GM13976 (cell line): ENCODE measurements at regions not wholly inside any gene's neighbourhood (a gene's known extent, or its start where the extent isn't known, plus 50 kb on each side); places are given as distances from the start of the nearest gene placed in this dataset.

Source experiments
- DNase-seq: peaks from one replicate; pipeline ENCODE4 v3.0.0; 2012; ENCODE audit warnings: low spot score
- in situ Hi-C: fragments of 300-500 bp; cut with MboI; formaldehyde crosslinking; loops from one replicate; pipeline ENCODE4 v1.12.0; 2022; ENCODE audit warnings: low sequenced_read_pairs, mixed read lengths, inconsistent platforms; ENCODE audit not compliant: unreplicated experiment
- TF ChIP-seq, protein P1 (sequence below): IDR thresholded peaks from 2 replicates; pipeline ENCODE4 v1.5.1; 2012; ENCODE audit warnings: borderline replicate concordance, mild to moderate bottlenecking; ENCODE audit not compliant: insufficient read depth; ENCODE audit errors: extremely low read depth, missing control alignments, control extremely low read depth

- peak; percentile 15 for DNase-seq
- TF ChIP-seq, protein P1, sequence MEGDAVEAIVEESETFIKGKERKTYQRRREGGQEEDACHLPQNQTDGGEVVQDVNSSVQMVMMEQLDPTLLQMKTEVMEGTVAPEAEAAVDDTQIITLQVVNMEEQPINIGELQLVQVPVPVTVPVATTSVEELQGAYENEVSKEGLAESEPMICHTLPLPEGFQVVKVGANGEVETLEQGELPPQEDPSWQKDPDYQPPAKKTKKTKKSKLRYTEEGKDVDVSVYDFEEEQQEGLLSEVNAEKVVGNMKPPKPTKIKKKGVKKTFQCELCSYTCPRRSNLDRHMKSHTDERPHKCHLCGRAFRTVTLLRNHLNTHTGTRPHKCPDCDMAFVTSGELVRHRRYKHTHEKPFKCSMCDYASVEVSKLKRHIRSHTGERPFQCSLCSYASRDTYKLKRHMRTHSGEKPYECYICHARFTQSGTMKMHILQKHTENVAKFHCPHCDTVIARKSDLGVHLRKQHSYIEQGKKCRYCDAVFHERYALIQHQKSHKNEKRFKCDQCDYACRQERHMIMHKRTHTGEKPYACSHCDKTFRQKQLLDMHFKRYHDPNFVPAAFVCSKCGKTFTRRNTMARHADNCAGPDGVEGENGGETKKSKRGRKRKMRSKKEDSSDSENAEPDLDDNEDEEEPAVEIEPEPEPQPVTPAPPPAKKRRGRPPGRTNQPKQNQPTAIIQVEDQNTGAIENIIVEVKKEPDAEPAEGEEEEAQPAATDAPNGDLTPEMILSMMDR = peak; percentile 63
- in situ Hi-C loops = loop anchor here (25.0 kb wide), 1 partner anchor 1316 kb away; no protein-coding TSS in a partner anchor
These were observed 497.6 kb upstream of the FAM98A start for GRCh38 chr2:34096562-34097171.

DNA sequence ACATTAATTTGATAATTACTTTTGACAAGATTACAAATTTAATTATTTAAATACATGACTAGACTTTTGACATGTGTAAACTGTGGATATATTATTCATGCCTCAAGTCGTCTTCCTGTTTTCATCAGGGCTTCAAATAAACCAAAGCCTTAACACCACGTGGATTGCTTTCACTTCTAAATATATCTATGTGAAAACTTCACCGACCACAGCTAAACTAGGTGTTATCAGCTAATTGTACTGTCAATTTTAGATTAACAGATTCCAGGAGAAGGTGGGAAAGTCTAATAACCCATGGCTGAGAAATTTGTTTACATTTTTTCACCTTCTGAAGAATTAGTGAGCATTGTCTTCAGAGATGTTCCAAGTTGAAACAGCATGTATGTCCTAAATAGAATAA is 494.7 kb upstream of the FAM98A start:
- in situ Hi-C loops = loop anchor here (25.0 kb wide), 1 partner anchor 1319 kb away; no protein-coding TSS in a partner anchor
- DNase-seq = no peak
- TF ChIP-seq, protein P1 = no peak

- in situ Hi-C loops = no loop called here
These were observed 471.1 kb upstream of the FAM98A start for GRCh38 chr2:34070196-34070595.

GRCh38 chr2:34069604-34070003 is 470.5 kb upstream of the FAM98A start:
- in situ Hi-C loops = no loop called here
- DNase-seq = no peak
- TF ChIP-seq, protein P1 = no peak

More at GRCh38 chr2:34070196-34070595, 471.1 kb upstream of the FAM98A start:
- DNase-seq = no peak
- TF ChIP-seq, protein P1 = no peak

GRCh38 chr2:34050413-34050812 is 451.3 kb upstream of the FAM98A start:
- no peak for DNase-seq
- TF ChIP-seq, protein P1 = no peak
- in situ Hi-C loops = no loop called here

GRCh38 chr2:34045101-34045655 is 446.1 kb upstream of the FAM98A start:
- DNase-seq = no peak
- in situ Hi-C loops = no loop called here
- TF ChIP-seq, protein P1 = no peak
